GM19351 (cell line): ENCODE measurements at regions not wholly inside any gene's neighbourhood (a gene's known extent, or its start where the extent isn't known, plus 50 kb on each side); places are given as distances from the start of the nearest gene placed in this dataset.
"Not testable (repeated sequence)": the region's sequence is repeated elsewhere in the genome, so short reads cannot be mapped to it uniquely, and the experiment has no call there.

Experiments used
- ATAC-seq: cut with Tn5 transposase; IDR thresholded peaks from one replicate; pipeline ENCODE4 v1.9.1; 2021; ENCODE audit warnings: mild to moderate bottlenecking, moderate library complexity; ENCODE audit not compliant: unreplicated experiment

DNA sequence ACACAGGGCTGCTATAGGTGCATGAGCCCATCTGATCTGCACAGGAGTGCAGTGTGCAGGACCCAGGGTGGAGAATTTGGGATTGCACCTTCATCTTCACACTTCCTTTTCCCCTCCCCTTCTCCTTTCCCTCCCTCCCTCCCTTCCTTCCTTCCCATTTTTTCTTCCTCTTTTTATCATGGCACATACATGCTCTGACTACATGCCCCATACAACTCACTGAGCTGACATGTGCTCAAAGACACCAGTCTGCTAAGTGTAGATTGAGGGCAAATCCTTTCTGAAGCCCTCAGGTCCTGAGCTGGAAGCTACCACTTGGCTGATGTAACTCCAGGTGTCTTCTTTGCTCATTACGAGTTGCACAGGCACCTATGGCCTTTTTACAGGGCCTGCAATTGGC is 365.3 kb upstream of the ZNF32 start:
- ATAC-seq: no peak

DNA sequence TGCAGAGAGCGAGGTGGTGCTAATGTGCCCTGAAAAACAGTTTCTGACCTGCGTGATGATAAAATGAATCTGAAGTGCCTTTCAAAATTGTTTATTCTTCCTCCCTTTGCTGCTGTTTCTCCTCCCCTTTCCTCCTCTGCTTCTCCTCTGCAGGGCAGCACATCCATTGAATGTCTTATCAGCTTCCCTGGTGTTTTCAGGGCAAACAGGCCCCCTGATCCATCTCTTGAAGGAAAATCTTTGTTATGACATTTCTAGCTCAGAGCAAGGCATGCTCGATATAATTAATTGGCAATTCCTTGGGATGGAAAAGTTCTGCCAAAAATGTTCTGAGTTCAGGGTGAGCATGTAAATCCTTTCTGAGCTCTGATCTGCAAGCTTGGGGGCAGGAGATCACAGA is 364.2 kb upstream of the ZNF32 start:
- no peak for ATAC-seq

- ATAC-seq: no peak
These were observed 362.9 kb upstream of the ZNF32 start for GRCh38 chr10:44011603-44011981.

- ATAC-seq: peak; percentile 93
These were observed 362.4 kb upstream of the ZNF32 start for GRCh38 chr10:44010873-44011602.

DNA sequence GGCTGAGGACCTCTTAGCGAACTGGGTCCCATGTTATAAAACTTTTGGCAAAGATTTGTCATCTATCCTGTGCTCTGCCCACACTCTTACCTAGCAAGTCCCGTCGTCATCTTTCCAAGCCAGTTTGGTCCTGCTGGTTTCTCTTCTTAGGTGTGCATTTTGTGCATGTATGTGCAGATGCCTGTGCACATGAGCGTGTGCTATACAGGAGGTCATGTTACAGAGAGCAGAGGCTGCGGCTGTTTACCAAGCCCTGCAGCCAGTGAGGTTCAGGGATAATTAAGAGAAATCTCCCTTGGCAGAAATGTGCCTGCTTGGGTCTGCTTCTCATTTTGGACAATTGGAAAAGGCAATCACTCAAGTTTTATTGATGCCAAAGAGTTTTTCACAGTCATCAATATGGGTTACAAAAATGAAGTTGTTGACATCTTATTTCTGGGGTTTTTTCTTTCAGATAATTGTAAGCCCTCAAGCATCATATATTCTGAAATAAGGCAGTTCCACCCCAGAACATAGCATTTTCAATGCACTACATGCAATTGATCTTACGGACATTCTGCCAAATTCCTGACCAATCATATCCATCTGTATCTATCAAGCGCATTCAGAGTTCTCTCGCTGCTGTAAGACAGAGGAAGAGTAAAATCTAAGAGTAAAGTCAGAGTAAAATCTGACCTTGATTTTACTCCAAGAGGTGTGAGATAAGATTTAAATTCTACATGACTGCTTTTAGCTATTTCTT is 361.4 kb upstream of the ZNF32 start:
- no peak for ATAC-seq

GRCh38 chr10:44008917-44009709 is 360.4 kb upstream of the ZNF32 start:
- no peak for ATAC-seq

DNA sequence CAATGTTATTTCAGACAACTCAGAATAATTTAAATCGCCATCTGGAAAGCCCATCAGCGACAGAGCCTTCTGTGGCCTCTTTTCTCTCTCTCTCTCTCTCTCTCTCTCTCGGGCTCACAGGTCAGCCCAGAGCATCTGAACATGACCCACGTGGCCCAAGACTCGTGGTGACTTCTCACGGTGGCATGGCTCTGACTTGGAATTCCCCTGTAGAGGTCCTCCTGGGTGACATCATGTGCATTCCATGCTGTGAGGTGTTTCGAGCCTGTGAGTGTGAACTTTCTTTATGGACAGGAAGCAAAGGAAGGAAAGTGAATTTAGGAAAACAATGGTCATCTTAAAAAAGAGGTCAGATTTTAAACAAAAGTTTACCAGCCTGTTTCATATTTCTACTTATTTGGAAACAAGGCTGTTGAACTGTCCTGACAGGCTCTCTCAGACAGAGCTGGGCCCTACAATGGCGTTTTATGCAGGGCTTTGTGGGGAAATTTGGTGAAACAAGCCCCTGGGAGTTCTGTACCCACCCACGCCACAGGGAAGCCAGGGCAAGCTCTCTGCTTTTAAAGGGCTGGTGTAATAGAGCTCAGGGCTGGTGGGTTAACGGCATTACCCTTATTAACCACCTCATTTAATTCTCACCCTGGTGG is 359.7 kb upstream of the ZNF32 start:
- ATAC-seq: peak; percentile 25

GRCh38 chr10:44006771-44007170 is 358.1 kb upstream of the ZNF32 start:
- no peak for ATAC-seq

DNA sequence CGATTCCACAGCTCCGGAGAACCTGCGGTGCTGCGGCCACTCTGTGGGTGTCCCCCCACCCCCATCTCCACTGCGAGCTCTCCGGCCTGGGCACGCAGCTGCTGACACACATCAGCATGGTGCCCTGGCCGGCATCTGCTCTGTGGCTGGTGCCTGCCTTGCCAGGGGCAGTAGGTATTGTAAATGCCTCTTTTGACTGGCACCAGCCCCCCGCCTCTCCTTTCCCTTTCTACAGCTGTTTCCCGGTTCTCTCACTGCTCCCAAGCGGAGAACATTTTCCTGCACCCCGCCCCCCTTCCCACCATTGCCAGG is 357.1 kb upstream of the ZNF32 start:
- no peak for ATAC-seq

DNA sequence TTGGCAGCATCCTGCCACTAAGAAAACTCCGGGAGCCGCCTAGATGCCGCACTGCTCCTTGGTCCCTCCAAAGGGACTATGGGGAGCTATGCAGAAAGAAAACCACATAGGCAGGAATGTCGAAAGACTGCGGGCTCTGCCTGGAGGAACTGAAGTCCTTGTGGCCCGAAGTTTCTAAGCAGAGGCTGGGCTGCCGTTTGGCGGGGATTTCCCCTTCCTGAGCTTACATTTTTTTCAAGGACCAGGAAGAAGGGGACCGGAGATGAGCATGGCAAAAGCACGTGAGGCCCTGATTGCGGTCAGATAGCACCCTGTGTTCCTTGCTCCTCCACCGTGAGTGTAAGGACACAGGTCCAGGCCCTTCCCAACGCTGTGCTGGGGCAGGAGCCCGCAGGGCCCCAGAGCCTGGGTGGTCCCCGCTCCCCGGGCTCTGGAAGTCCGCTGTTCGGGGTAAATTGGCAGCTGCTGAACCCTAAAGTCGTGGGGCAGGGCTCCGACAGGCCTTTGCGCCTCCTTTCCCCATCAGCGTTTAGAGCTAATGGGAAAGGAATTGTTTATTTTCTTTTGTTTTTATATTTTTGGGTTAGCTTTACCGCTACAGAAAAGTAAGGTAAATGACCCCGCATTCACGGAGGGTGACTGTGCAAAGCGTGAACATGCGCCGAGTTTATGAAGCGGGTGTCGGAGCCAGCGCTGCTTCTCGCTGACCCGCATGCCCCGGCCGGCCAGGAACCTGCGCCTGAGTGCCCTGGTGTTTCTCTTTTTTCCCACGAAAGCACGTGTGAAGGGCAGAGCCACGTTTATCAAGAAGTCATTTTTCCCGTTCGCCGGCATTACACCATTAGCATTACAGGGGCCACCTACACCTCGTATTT is 356.5 kb upstream of the ZNF32 start:
- no peak for ATAC-seq

DNA sequence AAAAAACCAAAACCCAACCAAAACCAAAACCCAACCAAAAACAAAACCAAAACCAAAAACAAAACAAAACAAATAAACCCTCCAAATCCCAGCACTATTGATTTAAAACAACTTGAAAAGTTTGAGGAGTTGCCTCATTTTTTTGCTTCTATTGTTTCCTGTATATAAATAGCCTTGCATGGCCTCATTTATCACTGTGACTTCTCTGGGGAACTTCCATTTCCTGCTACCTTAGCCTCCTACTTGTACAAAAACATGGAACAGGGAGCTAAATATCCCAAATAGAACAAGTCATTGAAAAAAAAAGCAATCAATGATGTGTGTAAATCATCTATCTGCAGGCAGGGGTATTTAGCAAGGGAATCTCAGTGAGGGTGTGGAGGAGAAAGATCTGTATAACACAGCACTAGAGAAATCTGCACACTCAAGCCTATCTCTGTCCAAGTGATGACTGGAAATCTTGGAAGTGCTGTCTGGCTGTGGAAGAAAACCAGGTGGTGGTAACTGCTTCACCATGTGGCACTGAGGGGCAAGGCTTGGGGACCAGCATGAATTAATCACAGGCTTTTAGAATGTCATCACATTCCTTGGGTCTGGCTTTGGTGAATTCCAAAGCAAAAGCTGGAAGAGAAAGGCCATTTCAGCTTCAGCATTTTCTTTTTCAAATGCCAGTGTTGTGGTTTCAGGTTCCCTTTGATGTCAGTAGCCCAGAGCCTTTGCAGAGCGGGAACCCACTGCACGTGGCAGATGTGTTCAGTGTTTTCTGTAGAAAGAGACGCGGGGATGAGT is 349.5 kb upstream of the ZNF32 start:
- no peak for ATAC-seq

GRCh38 chr10:43997330-43997729 is 348.6 kb upstream of the ZNF32 start:
- no peak for ATAC-seq

DNA sequence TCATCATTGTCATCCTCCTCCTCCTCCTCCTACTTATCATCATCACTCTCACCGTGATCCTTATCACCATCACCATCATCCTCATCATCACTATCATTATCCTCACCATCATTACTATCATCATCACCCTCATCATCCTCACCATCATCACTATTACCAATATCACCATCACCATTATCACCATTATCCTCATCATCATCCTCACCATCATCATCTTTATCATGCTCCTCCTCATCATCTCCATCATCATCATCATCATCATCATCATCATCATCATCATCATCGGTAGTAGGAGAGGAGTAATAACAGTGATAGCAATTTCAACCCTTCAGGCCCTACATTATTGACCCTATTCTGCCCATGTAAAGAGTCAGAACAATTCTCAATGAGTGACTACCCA is 345.9 kb upstream of the ZNF32 start:
- ATAC-seq: no peak

GRCh38 chr10:43992816-43993215 is 344.1 kb upstream of the ZNF32 start:
- not testable (repeated sequence) for ATAC-seq

- no peak for ATAC-seq
These were observed 337.7 kb upstream of the ZNF32 start for GRCh38 chr10:43986374-43986773.

- no peak for ATAC-seq
These were observed 337.3 kb upstream of the ZNF32 start for GRCh38 chr10:43985941-43986340.

- no peak for ATAC-seq
These were observed 335.2 kb upstream of the ZNF32 start for GRCh38 chr10:43983856-43984271.

GRCh38 chr10:43983405-43983804 is 334.7 kb upstream of the ZNF32 start:
- no peak for ATAC-seq

- ATAC-seq: no peak
These were observed 333.6 kb upstream of the ZNF32 start for GRCh38 chr10:43982250-43982649.

GRCh38 chr10:43981696-43982095 is 333.0 kb upstream of the ZNF32 start:
- ATAC-seq: no peak
